C4-2B (cell line): ENCODE measurements at regions not wholly inside any gene's neighbourhood (a gene's known extent, or its start where the extent isn't known, plus 50 kb on each side); places are given as distances from the start of the nearest gene placed in this dataset.

Source experiments
- H3K27ac ChIP-seq: fragments of 450-650 bp; 2 replicates; pipeline ENCODE4 v1.5.1; 2017
- ZFX ChIP-seq: fragments of 450-650 bp; IDR thresholded peaks from 2 replicates; pipeline ENCODE4 v1.6.1; 2017
- TF ChIP-seq, protein P1 (sequence below): fragments of 450-650 bp; conservative IDR thresholded peaks from 2 replicates; pipeline ENCODE4 v1.5.1; 2017; ENCODE audit warnings: mild to moderate bottlenecking

DNA sequence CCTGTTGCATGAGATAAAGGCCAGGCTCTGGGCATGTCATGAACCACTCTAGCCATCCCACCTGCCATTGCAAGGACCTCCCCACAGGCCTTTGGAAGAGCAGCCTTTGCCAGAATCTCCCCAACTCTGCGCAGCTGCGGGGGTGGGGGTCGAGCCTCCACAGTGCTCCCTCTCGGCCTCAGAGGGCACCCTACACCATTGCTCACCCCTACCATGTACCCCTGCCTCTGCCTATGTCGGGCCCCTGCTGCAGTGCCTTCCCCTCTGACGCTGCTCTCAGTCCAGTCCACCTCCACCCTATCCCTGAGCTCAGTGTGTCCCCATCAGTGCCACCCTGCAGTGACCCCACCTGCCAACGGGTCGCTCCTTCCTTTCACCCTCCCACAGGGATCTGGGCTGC, 679.7 kb upstream of the RAB6C start:
- TF ChIP-seq, protein P1, sequence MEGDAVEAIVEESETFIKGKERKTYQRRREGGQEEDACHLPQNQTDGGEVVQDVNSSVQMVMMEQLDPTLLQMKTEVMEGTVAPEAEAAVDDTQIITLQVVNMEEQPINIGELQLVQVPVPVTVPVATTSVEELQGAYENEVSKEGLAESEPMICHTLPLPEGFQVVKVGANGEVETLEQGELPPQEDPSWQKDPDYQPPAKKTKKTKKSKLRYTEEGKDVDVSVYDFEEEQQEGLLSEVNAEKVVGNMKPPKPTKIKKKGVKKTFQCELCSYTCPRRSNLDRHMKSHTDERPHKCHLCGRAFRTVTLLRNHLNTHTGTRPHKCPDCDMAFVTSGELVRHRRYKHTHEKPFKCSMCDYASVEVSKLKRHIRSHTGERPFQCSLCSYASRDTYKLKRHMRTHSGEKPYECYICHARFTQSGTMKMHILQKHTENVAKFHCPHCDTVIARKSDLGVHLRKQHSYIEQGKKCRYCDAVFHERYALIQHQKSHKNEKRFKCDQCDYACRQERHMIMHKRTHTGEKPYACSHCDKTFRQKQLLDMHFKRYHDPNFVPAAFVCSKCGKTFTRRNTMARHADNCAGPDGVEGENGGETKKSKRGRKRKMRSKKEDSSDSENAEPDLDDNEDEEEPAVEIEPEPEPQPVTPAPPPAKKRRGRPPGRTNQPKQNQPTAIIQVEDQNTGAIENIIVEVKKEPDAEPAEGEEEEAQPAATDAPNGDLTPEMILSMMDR, result no peak
- H3K27ac ChIP-seq, result no peak overlapping the region

DNA sequence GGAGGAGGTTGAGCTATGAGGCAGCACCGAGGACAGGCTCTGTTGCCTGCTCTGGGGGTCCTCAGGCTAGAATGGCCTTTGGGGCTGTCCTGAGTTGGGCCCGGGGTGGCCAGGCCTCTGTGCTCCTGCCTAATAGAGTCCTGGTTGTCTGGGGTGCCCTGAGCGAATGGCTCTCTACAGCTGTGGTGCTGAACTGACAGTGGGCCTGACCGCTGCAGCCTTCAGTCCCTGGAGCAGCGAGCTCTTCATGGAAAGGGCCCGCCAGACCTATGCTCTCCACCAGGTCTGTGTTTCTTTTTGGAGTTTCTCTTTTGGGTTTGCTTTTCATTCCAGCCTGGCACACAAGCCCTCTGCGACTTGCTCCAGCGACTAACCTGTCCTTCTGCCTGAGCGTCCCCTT, 679.0 kb upstream of the RAB6C start:
- no peak overlapping the region for H3K27ac ChIP-seq
- TF ChIP-seq ZFX, result no peak
- TF ChIP-seq, protein P1, result no peak

DNA sequence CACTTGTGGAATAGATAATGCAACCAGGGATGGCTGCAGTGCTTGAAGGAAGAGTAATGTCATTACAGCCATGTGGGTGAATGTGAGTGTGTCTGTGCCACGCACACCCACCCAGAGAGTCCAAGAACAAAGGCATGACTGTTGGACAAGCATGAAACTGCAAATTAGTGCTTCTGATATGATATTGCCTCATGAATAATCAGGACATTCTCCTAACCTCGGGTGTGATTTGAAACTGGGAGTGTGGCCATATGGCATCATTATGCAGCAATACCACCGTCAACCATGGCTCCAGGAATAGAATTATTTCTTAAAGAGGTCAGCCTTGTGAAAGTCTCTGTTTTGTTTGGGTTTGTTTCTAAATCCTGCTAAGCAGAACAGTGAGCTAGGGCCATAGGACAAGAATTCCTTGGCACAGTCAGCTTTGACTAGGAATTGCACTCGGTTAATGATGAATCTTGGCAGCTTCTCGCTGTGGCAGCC, 678.0 kb upstream of the RAB6C start:
- no peak overlapping the region for H3K27ac ChIP-seq
- TF ChIP-seq, protein P1, result no peak
- TF ChIP-seq ZFX, result no peak

DNA sequence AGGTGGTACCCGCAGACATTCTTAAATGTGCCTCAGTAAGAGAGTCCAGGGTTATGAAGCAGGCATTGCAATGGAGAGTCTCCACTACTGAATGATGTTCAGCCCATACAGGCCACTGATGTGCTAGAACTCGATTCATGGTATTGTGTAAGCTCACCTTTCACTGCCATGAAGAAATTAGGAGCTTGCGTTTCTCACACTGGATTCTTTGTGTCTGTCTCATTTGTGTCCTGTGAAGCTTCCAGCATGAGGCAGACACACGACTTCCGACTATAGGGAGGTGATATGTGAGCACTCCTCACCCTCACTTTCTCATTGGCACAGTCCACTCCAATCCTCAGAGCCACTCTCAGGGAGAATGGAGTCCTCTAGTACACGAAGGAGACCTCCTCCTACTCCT, 677.4 kb upstream of the RAB6C start:
- TF ChIP-seq ZFX, result no peak
- TF ChIP-seq, protein P1, result no peak
- no peak overlapping the region for H3K27ac ChIP-seq

DNA sequence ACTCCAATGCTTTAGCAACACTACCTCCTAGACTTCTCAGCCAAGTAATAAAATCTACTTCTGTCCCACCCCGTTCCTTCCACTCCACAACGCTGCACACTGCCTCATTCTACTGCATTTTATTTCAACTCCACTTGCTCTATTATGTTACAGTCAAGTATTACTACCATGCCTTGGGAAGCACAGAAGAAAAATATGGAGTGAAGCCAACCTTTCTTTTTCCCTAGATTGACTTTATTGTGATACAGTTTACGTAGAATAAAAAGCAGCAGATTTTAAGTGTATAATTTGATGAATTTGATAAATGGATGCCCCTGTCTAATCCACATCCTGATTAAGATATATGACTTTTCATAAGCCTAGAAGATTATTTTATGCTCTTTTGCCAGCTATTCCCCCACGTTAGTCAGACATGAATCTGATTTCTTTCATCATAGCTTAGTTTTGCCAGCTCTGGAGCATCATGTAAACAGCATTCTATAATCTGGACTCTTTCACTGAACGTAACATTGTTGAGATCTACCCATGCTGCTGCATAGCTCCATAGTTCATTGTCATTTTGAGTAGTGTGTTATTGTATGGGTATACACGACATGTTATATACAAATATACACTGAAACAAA, 676.8 kb upstream of the RAB6C start:
- no peak overlapping the region for H3K27ac ChIP-seq
- TF ChIP-seq ZFX, result no peak
- TF ChIP-seq, protein P1, result no peak

DNA sequence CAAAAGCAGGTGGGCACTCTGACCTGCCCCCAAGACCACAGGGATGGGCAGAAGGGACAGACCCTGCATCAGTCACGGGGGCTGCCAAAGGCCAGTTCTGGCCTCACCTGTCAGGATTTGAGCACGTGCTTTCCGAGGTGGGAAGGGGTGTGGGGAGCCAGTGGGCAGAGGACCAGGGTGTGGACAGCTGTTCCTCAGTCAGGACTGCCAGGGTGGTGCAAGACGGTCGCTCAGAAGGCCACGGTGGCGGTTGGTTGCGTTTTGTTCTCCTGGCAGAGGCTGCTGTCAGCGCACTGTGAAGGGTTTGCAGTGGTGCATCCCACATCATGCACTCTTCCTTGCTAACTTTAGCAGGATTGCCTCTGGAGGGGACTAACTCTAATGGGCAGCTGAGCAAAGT, 665.3 kb upstream of the RAB6C start:
- TF ChIP-seq, protein P1, result no peak
- no peak for TF ChIP-seq ZFX

DNA sequence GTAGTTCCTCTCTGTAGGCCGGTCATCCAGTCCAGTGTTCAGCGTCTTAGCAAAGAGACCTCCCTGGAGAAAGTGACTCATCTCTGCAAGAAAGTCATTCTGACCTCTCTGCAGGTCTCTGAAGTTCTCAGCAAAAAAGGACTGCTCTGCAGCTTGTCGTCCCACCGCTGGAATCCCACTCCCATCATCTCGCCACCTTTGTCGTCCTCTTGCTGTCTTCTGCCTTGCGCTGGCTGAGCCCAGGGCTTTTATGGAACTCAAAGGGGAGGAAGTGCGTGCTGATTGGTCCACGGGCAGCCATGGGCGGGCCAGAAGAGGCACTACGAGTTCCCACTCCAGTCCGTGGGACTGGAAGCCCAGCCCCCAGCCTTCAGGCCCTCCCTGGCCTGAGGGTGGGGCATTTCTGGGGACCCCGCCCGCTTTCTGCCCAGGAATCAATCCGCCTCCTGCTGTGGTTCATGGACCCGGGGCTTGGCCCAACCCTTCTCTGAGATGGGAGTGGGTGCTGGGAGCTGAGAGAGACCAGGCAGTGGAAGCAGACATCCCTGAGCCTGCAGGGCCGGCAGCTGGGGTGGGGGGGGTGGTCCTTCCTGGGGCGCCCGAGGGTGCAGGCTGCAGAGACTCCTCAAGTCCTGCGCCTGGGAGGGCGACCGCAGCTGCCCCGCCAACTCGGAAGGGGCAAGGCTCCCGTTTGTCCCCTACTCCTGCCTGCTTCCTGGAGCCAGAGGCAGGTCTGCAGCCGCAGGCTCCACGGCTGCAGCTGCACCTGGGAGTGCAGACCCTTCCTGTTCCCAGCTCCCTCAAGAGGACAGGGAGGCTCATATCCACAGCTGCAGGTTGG, 660.7 kb upstream of the RAB6C start:
- TF ChIP-seq ZFX, result no peak
- TF ChIP-seq, protein P1, result no peak
- H3K27ac ChIP-seq, result no peak overlapping the region

More for the DNA sequence above, 665.3 kb upstream of the RAB6C start:
- H3K27ac ChIP-seq, result no peak overlapping the region
